ENCODE measurements at regions not wholly inside any gene's neighbourhood (a gene's known extent, or its start where the extent isn't known, plus 50 kb on each side); places are given as distances from the start of the nearest gene placed in this dataset.

GRCh38 chr2:180647221-180647620 is 333.2 kb upstream of the UBE2E3 start:
- TF ChIP-seq CTCF (IDR thresholded peaks at IDR 0.05) (no peak), USF2 (IDR thresholded peaks at IDR 0.05; ENCODE audit: borderline replicate concordance, low read depth, low read length) (no peak), RAD21 (IDR thresholded peaks at IDR 0.05; ENCODE audit: low read length) (no peak), PBX3 (IDR thresholded peaks at IDR 0.05) (no peak), ZBTB33 (IDR thresholded peaks at IDR 0.05; ENCODE audit: borderline replicate concordance, low read depth) (no peak), POLR2AphosphoS5 (IDR thresholded peaks at IDR 0.05; ENCODE audit: low read depth, low read length) (no peak), MXI1 (IDR thresholded peaks at IDR 0.05; ENCODE audit: low read depth, low read length) (no peak), USF1 (IDR thresholded peaks at IDR 0.05; ENCODE audit: borderline replicate concordance, low read depth) (no peak), MAX (IDR thresholded peaks at IDR 0.05; ENCODE audit: low read depth) (no peak), CHD2 (IDR thresholded peaks at IDR 0.05; ENCODE audit: low read length, partially characterized antibody) (no peak), EP300 (IDR thresholded peaks at IDR 0.05; ENCODE audit: borderline replicate concordance in 1 of 2, low read depth in 1 of 2, low read length in 1 of 2) (no peak)

Data from SK-N-SH (cell line).